Liver (tissue), 8 donors: ENCODE measurements at regions not wholly inside any gene's neighbourhood (a gene's known extent, or its start where the extent isn't known, plus 50 kb on each side); places are given as distances from the start of the nearest gene placed in this dataset.

Experiments used
- DNase-seq: peaks from one replicate; pipeline ENCODE4 v3.0.0-alpha.2; 2017; ENCODE audit warnings: low spot score
- H3K27ac ChIP-seq, 2 donors: one replicate each; pipeline ENCODE4 v1.7.0; 2013; ENCODE audit warnings: inconsistent platforms in 2 of 2, low read length in 2 of 2, control low read depth in 1 of 2, low read depth in 1 of 2, mild to moderate bottlenecking in 1 of 2
- H3K27me3 ChIP-seq, 4 donors: one replicate each; pipeline versions ENCODE4 v1.6.1 to v1.7.0; 2013; ENCODE audit warnings: low read length in 3 of 4, inconsistent platforms in 1 of 4, mild to moderate bottlenecking in 1 of 4, moderate library complexity in 1 of 4; ENCODE audit not compliant: control insufficient read depth in 4 of 4, insufficient read depth in 4 of 4
- H3K36me3 ChIP-seq, 4 donors: one replicate each; pipeline versions ENCODE4 v1.6.1 to v1.7.0; 2013; ENCODE audit warnings: low read length in 3 of 4, mild to moderate bottlenecking in 3 of 4, low read depth in 1 of 4, moderate library complexity in 1 of 4; ENCODE audit not compliant: control insufficient read depth in 4 of 4, insufficient read depth in 3 of 4
- H3K4me1 ChIP-seq, 4 donors: one replicate each; pipeline versions ENCODE4 v1.6.1 to v1.7.0; 2013; ENCODE audit warnings: low read length in 3 of 4, mild to moderate bottlenecking in 3 of 4, moderate library complexity in 1 of 4; ENCODE audit not compliant: control insufficient read depth in 4 of 4, insufficient read depth in 4 of 4
- H3K4me3 ChIP-seq, 3 donors: one replicate each; pipeline versions ENCODE4 v1.6.1 to v1.7.0; 2013; ENCODE audit warnings: low read length in 3 of 3, control low read depth in 1 of 3, low read depth in 1 of 3, mild to moderate bottlenecking in 1 of 3
- H3K9ac ChIP-seq, 2 donors: one replicate each; pipeline ENCODE4 v1.7.0; 2013; ENCODE audit warnings: low read length in 2 of 2, mild to moderate bottlenecking in 2 of 2, moderate library complexity in 2 of 2, control low read depth in 1 of 2, low read depth in 1 of 2
- H3K9me3 ChIP-seq, 4 donors: one replicate each; pipeline versions ENCODE4 v1.6.1 to v1.7.0; 2013; ENCODE audit warnings: low read length in 3 of 4; ENCODE audit not compliant: control insufficient read depth in 4 of 4
- CTCF ChIP-seq: fragments of 150-350 bp; IDR thresholded peaks from 2 replicates; pipeline ENCODE4 v1.5.1; 2017; ENCODE audit warnings: improper control_type of control experiment, low read depth, low read length; ENCODE audit not compliant: missing input control
- EGR1 ChIP-seq, 2 donors: IDR thresholded peaks; 2 replicates each; pipeline ENCODE4 v1.6.1; 2016 to 2018; ENCODE audit warnings: antibody characterized with exemption in 2 of 2, low read depth in 2 of 2
- FOXA1 ChIP-seq: IDR thresholded peaks from 2 replicates; pipeline ENCODE4 v1.6.1; 2016; ENCODE audit warnings: antibody characterized with exemption
- FOXA2 ChIP-seq: IDR thresholded peaks from 2 replicates; pipeline ENCODE4 v1.6.1; 2016; ENCODE audit warnings: antibody characterized with exemption
- GABPA ChIP-seq, 2 donors: IDR thresholded peaks in 1 of 2; conservative IDR thresholded peaks in 1 of 2; 2 replicates each; pipeline ENCODE4 v1.6.1; 2016; ENCODE audit warnings: antibody characterized with exemption in 2 of 2, mild to moderate bottlenecking in 1 of 2, moderate library complexity in 1 of 2
- HNF4A ChIP-seq, 2 donors: conservative IDR thresholded peaks; 2 replicates each; pipeline ENCODE4 v1.6.1; 2016; ENCODE audit warnings: antibody characterized with exemption in 2 of 2, mild to moderate bottlenecking in 2 of 2
- HNF4G ChIP-seq: IDR thresholded peaks from 2 replicates; pipeline ENCODE4 v1.6.1; 2016; ENCODE audit warnings: antibody characterized with exemption
- JUND ChIP-seq, 2 donors: IDR thresholded peaks; 2 replicates each; pipeline ENCODE4 v1.6.1; 2016; ENCODE audit warnings: antibody characterized with exemption in 2 of 2
- MAX ChIP-seq: IDR thresholded peaks from 2 replicates; pipeline ENCODE4 v1.6.1; 2016; ENCODE audit warnings: antibody characterized with exemption
- NR2F2 ChIP-seq: IDR thresholded peaks from 2 replicates; pipeline ENCODE4 v1.6.1; 2016; ENCODE audit warnings: antibody characterized with exemption
- RAD21 ChIP-seq, 2 donors: IDR thresholded peaks; 2 replicates each; pipeline ENCODE4 v1.6.1; 2016; ENCODE audit warnings: antibody characterized with exemption in 2 of 2, mild to moderate bottlenecking in 2 of 2
- REST ChIP-seq: IDR thresholded peaks from 2 replicates; pipeline ENCODE4 v1.6.1; 2016; ENCODE audit warnings: antibody characterized with exemption, mild to moderate bottlenecking
- RXRA ChIP-seq, 2 donors: IDR thresholded peaks; 2 replicates each; pipeline ENCODE4 v1.6.1; 2017 to 2018; ENCODE audit warnings: antibody characterized with exemption in 2 of 2, mild to moderate bottlenecking in 1 of 2
- SP1 ChIP-seq: IDR thresholded peaks from 2 replicates; pipeline ENCODE4 v1.6.1; 2018; ENCODE audit warnings: antibody characterized with exemption, mild to moderate bottlenecking
- TAF1 ChIP-seq: conservative IDR thresholded peaks from 2 replicates; pipeline ENCODE4 v1.6.1; 2016; ENCODE audit warnings: antibody characterized with exemption, mild to moderate bottlenecking
- YY1 ChIP-seq: IDR thresholded peaks from 2 replicates; pipeline ENCODE4 v1.6.1; 2016; ENCODE audit warnings: antibody characterized with exemption, mild to moderate bottlenecking
- ZBTB33 ChIP-seq: IDR thresholded peaks from 2 replicates; pipeline ENCODE4 v1.6.1; 2016; ENCODE audit warnings: antibody characterized with exemption
- WGBS: extraction: QIAGEN DNeasy Blood & Tissue Kit; methylation state at CpG from one replicate; pipeline ENCODE4 v1.1.7; 2013; 5-methylcytosine and 5-hydroxymethylcytosine counted together
- TF ChIP-seq, protein P1 (sequence below): IDR thresholded peaks from 2 replicates; pipeline ENCODE4 v1.6.1; 2016; ENCODE audit warnings: antibody characterized with exemption
- donor health status: healthy.
- donor health status: healthy.
- donor health status: healthy.
- donor health status: healthy.
- donor health status: healthy.

GRCh38 chr20:41978875-41979274, 360.7 kb upstream of the CHD6 start:
- Histone ChIP-seq H3K36me3 (no peaks in the 10 kb centered on the region), H3K4me3 (no peak overlapping the region), H3K27ac (no peak overlapping the region), H3K27me3 (peaks cover 0 to 8% (median 0%) of the 10 kb centered on the region in 4 donors), H3K9ac (no peak overlapping the region), H3K9me3 (no peaks in the 10 kb centered on the region), H3K4me1 (no peaks in the 10 kb centered on the region)
- WGBS = 89% methylated on average over 4 of the region's 4 CpGs
- no peak for DNase-seq
- no peak for TF ChIP-seq MAX

GRCh38 chr20:41978246-41978790, 360.1 kb upstream of the CHD6 start:
- TF ChIP-seq ZBTB33 (no peak), EGR1 (IDR thresholded peaks at IDR 0.05; ENCODE audit: low read depth in 2 of 2) (no peak)
- H3K4me3 ChIP-seq = no peak overlapping the region
- 76% methylated on average over 4 of the region's 4 CpGs for WGBS
- no peaks in the 10 kb centered on the region for H3K36me3 ChIP-seq
- H3K9ac ChIP-seq = no peak overlapping the region
- no peaks in the 10 kb centered on the region for H3K4me1 ChIP-seq
- no peaks in the 10 kb centered on the region for H3K9me3 ChIP-seq
- no peak for DNase-seq
- H3K27ac ChIP-seq = no peak overlapping the region
- peaks cover 0 to 8% (median 0%) of the 10 kb centered on the region in 4 donors for H3K27me3 ChIP-seq

DNA sequence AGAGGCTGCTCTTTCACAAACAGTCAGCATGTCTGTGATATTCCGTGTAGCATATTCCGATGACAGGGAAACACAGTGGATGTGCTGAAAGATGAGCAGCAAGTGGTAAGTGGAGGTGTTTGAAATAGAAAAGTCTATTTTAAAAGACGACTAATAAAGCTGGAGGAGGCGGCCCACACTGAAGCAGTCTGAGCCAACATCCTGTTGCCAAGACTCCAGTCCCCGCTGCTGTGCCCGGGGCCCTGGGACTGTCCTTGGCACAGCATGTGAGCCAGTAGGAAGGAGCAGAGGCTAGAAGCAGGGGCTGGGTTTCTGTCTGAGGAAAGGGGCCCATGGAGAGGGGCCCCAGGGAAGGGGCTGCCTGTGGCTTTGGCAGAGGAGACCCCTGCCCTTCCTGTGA, 351.5 kb upstream of the CHD6 start:
- Histone ChIP-seq H3K27me3 (peaks cover 0 to 2% (median 0%) of the 10 kb centered on the region in 4 donors), H3K4me3 (no peak overlapping the region), H3K4me1 (no peaks in the 10 kb centered on the region), H3K27ac (no peak overlapping the region), H3K9me3 (no peaks in the 10 kb centered on the region), H3K9ac (no peak overlapping the region), H3K36me3 (no peaks in the 10 kb centered on the region)
- no peak for DNase-seq
- WGBS = 61% methylated on average over 6 of the region's 6 CpGs
- TF ChIP-seq, protein P1, sequence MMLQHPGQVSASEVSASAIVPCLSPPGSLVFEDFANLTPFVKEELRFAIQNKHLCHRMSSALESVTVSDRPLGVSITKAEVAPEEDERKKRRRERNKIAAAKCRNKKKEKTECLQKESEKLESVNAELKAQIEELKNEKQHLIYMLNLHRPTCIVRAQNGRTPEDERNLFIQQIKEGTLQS = no peak
- TF ChIP-seq MAX (no peak), CTCF (no peak), REST (no peak), RAD21 (IDR thresholded peaks at IDR 0.05) (no peak), RXRA (IDR thresholded peaks at IDR 0.05) (no peak), JUND (IDR thresholded peaks at IDR 0.05) (no peak), FOXA1 (no peak), FOXA2 (no peak), HNF4G (no peak), EGR1 (IDR thresholded peaks at IDR 0.05; ENCODE audit: low read depth in 2 of 2) (no peak), ZBTB33 (no peak), YY1 (no peak), TAF1 (no peak), HNF4A (conservative IDR thresholded peaks at IDR 0.05) (no peak), SP1 (no peak), GABPA (IDR thresholded peaks at IDR 0.05 in 1 of 2, conservative IDR thresholded peaks at IDR 0.05 in 1 of 2) (no peak), NR2F2 (no peak)
